Loucy (cell line): ENCODE measurements at regions not wholly inside any gene's neighbourhood (a gene's known extent, or its start where the extent isn't known, plus 50 kb on each side); places are given as distances from the start of the nearest gene placed in this dataset.

ENCODE experiments used
- H2AFZ ChIP-seq: fragments of 200-600 bp; sonication (generic); 2 replicates; pipeline ENCODE4 v1.6.0; 2016; ENCODE audit warnings: antibody characterized with exemption, mild to moderate bottlenecking, low read length, moderate library complexity
- H3F3A ChIP-seq: fragments of 200-600 bp; 2 replicates; pipeline ENCODE4 v1.6.0; 2016; ENCODE audit warnings: antibody characterized with exemption, low read depth, mild to moderate bottlenecking
- H3K27me3 ChIP-seq: fragments of 200-600 bp; sonication (generic); 2 replicates; pipeline ENCODE4 v1.6.1; 2014; ENCODE audit warnings: low read length, mild to moderate bottlenecking; ENCODE audit not compliant: insufficient read depth, poor library complexity, severe bottlenecking
- H3K36me3 ChIP-seq: fragments of 200-600 bp; sonication (generic); 2 replicates; pipeline ENCODE4 v1.6.1; 2016; ENCODE audit warnings: low read length; ENCODE audit not compliant: insufficient read depth
- H3K4me1 ChIP-seq: fragments of 200-600 bp; sonication (generic); 2 replicates; pipeline ENCODE4 v1.5.1; 2014; ENCODE audit warnings: low read length, mild to moderate bottlenecking; ENCODE audit not compliant: insufficient read depth, poor library complexity, severe bottlenecking
- H3K4me2 ChIP-seq: fragments of 200-600 bp; sonication (generic); 2 replicates; pipeline ENCODE4 v1.6.0; 2014; ENCODE audit warnings: antibody characterized with exemption, low read length, low read depth, mild to moderate bottlenecking; ENCODE audit not compliant: poor library complexity, severe bottlenecking
- H3K4me3 ChIP-seq: fragments of 200-600 bp; sonication (generic); 2 replicates; pipeline ENCODE4 v1.5.1; 2014; ENCODE audit warnings: low read length, mild to moderate bottlenecking, mixed read lengths; ENCODE audit not compliant: poor library complexity, severe bottlenecking
- H3K79me2 ChIP-seq: fragments of 200-600 bp; sonication (generic); 2 replicates; pipeline ENCODE4 v1.6.1; 2014; ENCODE audit warnings: low read length; ENCODE audit not compliant: insufficient read depth
- H3K9ac ChIP-seq: fragments of 200-600 bp; sonication (generic); 2 replicates; pipeline ENCODE4 v1.6.0; 2014; ENCODE audit warnings: mild to moderate bottlenecking, low read depth, low read length, moderate library complexity; ENCODE audit not compliant: poor library complexity, severe bottlenecking
- H3K9me2 ChIP-seq: fragments of 200-600 bp; sonication (generic); replicated peaks from 2 replicates; pipeline ENCODE4 v1.6.1; 2016; ENCODE audit warnings: low read depth, low read length, mixed read lengths
- H3K9me3 ChIP-seq: fragments of 200-600 bp; sonication (generic); 2 replicates; pipeline ENCODE4 v1.6.1; 2014; ENCODE audit warnings: mild to moderate bottlenecking, antibody characterized with exemption, low read length, low read depth; ENCODE audit not compliant: insufficient read depth
- H4K20me1 ChIP-seq: fragments of 200-600 bp; sonication (generic); 2 replicates; pipeline ENCODE4 v1.6.0; 2014; ENCODE audit warnings: antibody characterized with exemption, low read length, mild to moderate bottlenecking; ENCODE audit not compliant: insufficient read depth, poor library complexity, severe bottlenecking
- EZH2phosphoT487 ChIP-seq: fragments of 200-600 bp; IDR thresholded peaks from 2 replicates; pipeline ENCODE4 v1.6.1; 2018; ENCODE audit warnings: antibody characterized with exemption, mild to moderate bottlenecking, moderate library complexity, borderline replicate concordance
- TF ChIP-seq, protein P1 (sequence below): fragments of 200-600 bp; sonication (generic); conservative IDR thresholded peaks from 2 replicates; pipeline ENCODE4 v1.5.1; 2014; ENCODE audit warnings: mild to moderate bottlenecking, antibody characterized with exemption, low read length

DNA sequence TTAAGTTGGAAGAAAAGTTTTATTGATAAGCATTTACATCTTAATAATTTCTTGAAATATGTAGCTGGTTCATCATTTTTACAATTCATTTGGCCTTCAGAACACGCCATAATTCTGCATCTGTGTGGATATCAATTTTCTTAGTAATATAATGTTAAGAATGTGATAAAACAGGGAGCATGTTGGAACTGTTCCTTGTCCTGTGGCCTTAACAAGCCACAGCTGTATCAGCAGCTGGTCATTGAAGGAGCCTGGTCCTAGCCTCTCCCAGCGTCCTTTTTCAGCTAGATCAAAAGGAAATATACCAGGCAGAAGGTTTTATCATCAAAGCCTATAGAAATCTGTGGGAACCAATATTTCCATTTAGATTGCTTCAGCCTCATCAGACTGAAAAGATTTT lies 421.8 kb downstream of the SPRY2 start:
- H3F3A ChIP-seq = no peaks in the 10 kb centered on the region

DNA sequence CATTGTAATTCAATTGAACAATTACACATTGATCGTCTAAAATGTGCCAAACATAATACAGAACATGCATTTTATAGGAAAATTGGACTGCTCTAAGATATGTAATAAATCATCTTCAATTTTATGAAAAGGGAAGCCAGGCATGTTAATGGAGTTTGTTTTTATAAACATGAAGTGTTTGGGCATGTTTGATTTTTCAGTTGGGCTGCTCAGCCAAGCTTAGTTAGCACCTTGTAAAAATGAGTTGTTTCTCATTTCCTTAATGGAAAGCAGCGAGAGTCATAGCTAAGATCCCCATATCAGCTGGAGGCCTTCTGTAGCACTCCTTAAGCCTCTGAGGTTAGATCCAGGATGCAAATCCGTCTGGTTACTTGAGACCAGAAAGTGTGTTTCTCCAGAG lies 422.3 kb downstream of the SPRY2 start:
- Histone ChIP-seq H3K4me3 (no peak overlapping the region), H3K9me2 (no peaks in the 10 kb centered on the region), H3K4me2 (peak overlapping the region; percentile 26), H3K9me3 (peaks cover 3% of the 10 kb centered on the region; the same call in 1 of the 2 replicates), H3K27me3 (no peaks in the 10 kb centered on the region), H3F3A (no peaks in the 10 kb centered on the region), H3K4me1 (peaks cover 15% of the 10 kb centered on the region), H3K36me3 (no peaks in the 10 kb centered on the region), H4K20me1 (no peaks in the 10 kb centered on the region), H3K9ac (no peak overlapping the region), H2AFZ (no peak overlapping the region), H3K79me2 (no peaks in the 10 kb centered on the region)
- no peak for TF ChIP-seq EZH2phosphoT487
- TF ChIP-seq, protein P1, sequence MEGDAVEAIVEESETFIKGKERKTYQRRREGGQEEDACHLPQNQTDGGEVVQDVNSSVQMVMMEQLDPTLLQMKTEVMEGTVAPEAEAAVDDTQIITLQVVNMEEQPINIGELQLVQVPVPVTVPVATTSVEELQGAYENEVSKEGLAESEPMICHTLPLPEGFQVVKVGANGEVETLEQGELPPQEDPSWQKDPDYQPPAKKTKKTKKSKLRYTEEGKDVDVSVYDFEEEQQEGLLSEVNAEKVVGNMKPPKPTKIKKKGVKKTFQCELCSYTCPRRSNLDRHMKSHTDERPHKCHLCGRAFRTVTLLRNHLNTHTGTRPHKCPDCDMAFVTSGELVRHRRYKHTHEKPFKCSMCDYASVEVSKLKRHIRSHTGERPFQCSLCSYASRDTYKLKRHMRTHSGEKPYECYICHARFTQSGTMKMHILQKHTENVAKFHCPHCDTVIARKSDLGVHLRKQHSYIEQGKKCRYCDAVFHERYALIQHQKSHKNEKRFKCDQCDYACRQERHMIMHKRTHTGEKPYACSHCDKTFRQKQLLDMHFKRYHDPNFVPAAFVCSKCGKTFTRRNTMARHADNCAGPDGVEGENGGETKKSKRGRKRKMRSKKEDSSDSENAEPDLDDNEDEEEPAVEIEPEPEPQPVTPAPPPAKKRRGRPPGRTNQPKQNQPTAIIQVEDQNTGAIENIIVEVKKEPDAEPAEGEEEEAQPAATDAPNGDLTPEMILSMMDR = no peak

More for the DNA sequence above, 421.8 kb downstream of the SPRY2 start:
- Histone ChIP-seq H3K4me1 (peaks cover 15% of the 10 kb centered on the region), H3K27me3 (no peaks in the 10 kb centered on the region), H3K4me3 (no peak overlapping the region), H3K79me2 (no peaks in the 10 kb centered on the region), H2AFZ (no peak overlapping the region), H3K9ac (peak overlapping the region; percentile 3), H3K36me3 (no peaks in the 10 kb centered on the region), H4K20me1 (no peaks in the 10 kb centered on the region), H3K9me2 (no peaks in the 10 kb centered on the region), H3K9me3 (peaks cover 7% of the 10 kb centered on the region; the same call in 1 of the 2 replicates), H3K4me2 (no peak overlapping the region)
- TF ChIP-seq, protein P1 = no peak
- TF ChIP-seq EZH2phosphoT487 = no peak

DNA sequence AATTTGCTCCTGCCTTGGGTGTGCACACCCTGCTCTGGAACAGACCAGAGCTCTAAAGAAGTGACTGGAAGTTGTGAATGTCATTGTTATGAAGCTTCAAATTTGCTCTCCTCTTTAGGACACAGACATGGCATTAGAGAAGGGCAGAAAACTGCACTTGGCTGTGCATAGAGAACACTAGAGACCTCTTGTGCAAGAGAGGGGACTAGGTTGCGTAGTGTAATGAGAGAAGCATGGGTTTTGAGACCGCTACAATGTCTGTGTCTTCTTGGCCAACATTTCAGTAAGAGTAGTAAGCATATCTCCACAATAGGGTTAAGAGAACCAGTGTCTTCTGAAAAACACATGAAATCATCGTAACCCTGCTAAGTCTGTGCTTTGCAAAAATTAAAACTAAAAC lies 423.3 kb downstream of the SPRY2 start:
- Histone ChIP-seq H3K4me3 (no peak overlapping the region), H3K9ac (no peak overlapping the region), H3K27me3 (no peaks in the 10 kb centered on the region), H2AFZ (no peak overlapping the region), H3K79me2 (no peaks in the 10 kb centered on the region), H3K36me3 (no peaks in the 10 kb centered on the region), H3K9me3 (no peaks in the 10 kb centered on the region), H3K4me1 (peaks cover 15% of the 10 kb centered on the region), H3F3A (no peaks in the 10 kb centered on the region), H3K4me2 (no peak overlapping the region), H3K9me2 (no peaks in the 10 kb centered on the region), H4K20me1 (no peaks in the 10 kb centered on the region)
- TF ChIP-seq, protein P1 = peak; percentile 18; the same call in 1 of the 2 replicates
- no peak for TF ChIP-seq EZH2phosphoT487
